ENCODE measurements at regions not wholly inside any gene's neighbourhood (a gene's known extent, or its start where the extent isn't known, plus 50 kb on each side); places are given as distances from the start of the nearest gene placed in this dataset.

GRCh38 chr5:31027721-31028120 lies 165.8 kb upstream of the CDH6 start:
- TF ChIP-seq CTCF (conservative IDR thresholded peaks at IDR 0.05; ENCODE audit: low read depth), result no peak
- ChIA-PET CTCF (no interaction called here), POLR2A (ENCODE audit: low non-redundant PET) (no interaction called here)
- no peak overlapping the region for H3K27ac ChIP-seq
- DNase-seq (ENCODE audit: low spot score), result no peak

GRCh38 chr5:31023105-31023504 lies 170.4 kb upstream of the CDH6 start:
- ChIA-PET CTCF (no interaction called here), POLR2A (ENCODE audit: low non-redundant PET) (no interaction called here)
- no peak overlapping the region for H3K27ac ChIP-seq
- TF ChIP-seq CTCF (conservative IDR thresholded peaks at IDR 0.05; ENCODE audit: low read depth), result no peak
- DNase-seq (ENCODE audit: low spot score), result no peak

- POLR2A ChIA-PET (ENCODE audit: low non-redundant PET), result no interaction called here
- TF ChIP-seq CTCF (conservative IDR thresholded peaks at IDR 0.05; ENCODE audit: low read depth), result no peak
- H3K27ac ChIP-seq, result no peak overlapping the region
- CTCF ChIA-PET, result no interaction called here
- DNase-seq (ENCODE audit: low spot score), result no peak
Observed at GRCh38 chr5:31021181-31021624, 172.3 kb upstream of the CDH6 start.

GRCh38 chr5:31008231-31008630 lies 185.3 kb upstream of the CDH6 start:
- DNase-seq (ENCODE audit: low spot score), result no peak
- ChIA-PET CTCF (no interaction called here), POLR2A (ENCODE audit: low non-redundant PET) (no interaction called here)
- no peak for TF ChIP-seq CTCF (conservative IDR thresholded peaks at IDR 0.05; ENCODE audit: low read depth)
- no peak overlapping the region for H3K27ac ChIP-seq

GRCh38 chr5:31007672-31008071 lies 185.8 kb upstream of the CDH6 start:
- no peak overlapping the region for H3K27ac ChIP-seq
- TF ChIP-seq CTCF (conservative IDR thresholded peaks at IDR 0.05; ENCODE audit: low read depth), result no peak
- no peak for DNase-seq (ENCODE audit: low spot score)
- POLR2A ChIA-PET (ENCODE audit: low non-redundant PET), result no interaction called here
- CTCF ChIA-PET, result interaction anchor here (1.0 kb wide), 1 partner anchor 15 kb away, joined by 3 read pairs; no protein-coding TSS in a partner anchor

- DNase-seq (ENCODE audit: low spot score), result no peak
- no peak for TF ChIP-seq CTCF (conservative IDR thresholded peaks at IDR 0.05; ENCODE audit: low read depth)
- H3K27ac ChIP-seq, result no peak overlapping the region
- CTCF ChIA-PET, result no interaction called here
- POLR2A ChIA-PET (ENCODE audit: low non-redundant PET), result no interaction called here
Observed at GRCh38 chr5:31000287-31000686, 193.2 kb upstream of the CDH6 start.

- ChIA-PET POLR2A (ENCODE audit: low non-redundant PET) (no interaction called here), CTCF (no interaction called here)
- DNase-seq (ENCODE audit: low spot score), result no peak
- H3K27ac ChIP-seq, result no peak overlapping the region
- TF ChIP-seq CTCF (conservative IDR thresholded peaks at IDR 0.05; ENCODE audit: low read depth), result no peak
Observed at GRCh38 chr5:30997681-30998080, 195.8 kb upstream of the CDH6 start.
